KG1 (cell line): ENCODE measurements at regions not wholly inside any gene's neighbourhood (a gene's known extent, or its start where the extent isn't known, plus 50 kb on each side); places are given as distances from the start of the nearest gene placed in this dataset.

Experiments used
- DNase-seq: peaks from one replicate; lab custom pipeline; 2025; lab: John Stamatoyannopoulos, UW

DNA sequence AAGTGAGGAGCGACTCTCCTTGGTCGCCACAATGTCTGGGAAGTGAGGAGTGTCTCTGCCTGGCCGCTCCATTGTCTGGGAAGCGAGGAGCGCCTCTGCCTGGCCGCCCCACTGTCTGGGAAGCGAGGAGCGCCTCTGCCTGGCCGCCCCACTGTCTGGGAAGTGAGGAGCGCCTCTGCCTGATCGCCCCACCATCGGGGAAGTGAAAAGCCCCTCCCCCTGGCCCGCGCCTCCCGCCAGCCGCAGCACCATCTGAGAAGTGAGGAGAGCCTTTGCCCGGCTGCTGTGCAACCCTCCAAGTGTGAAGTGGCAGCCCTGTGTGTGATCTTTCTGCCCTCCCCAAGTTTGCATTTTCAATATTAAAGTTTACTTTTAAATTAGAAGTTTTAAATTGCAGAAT lies 95.0 kb upstream of the PPP2R5A start:
- no peak for DNase-seq

DNA sequence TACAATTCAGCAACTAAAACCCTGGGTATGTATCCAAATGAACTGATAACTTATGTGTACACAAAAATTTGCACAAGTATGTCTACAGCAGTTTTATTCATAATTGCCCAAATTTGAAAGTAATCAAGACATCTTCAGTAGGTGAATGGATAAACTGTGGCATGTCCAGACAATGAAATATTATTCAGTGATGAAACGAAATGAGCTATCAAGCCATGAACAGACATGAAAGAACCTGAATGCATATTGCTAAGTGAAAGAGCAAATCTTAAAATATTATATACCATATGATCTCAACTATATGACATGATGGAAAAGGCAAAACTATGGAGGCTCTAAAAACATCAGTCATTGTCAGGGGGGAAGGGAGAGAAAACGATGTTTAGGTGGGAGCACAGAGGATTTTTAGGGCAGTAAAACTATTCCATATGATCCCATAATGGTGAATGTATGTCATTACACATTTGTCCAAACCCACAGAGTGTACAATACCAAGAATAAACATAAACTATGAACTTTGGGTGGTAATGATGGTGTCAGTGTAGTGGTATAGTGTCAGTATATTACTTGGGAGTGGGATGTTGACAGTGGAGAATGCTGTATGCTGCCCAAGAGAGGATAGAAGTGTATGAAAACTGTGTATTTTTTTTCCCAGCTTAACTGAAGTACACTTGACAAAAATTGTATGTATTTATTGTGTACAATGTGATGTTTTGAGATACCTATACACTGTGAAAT lies 92.8 kb upstream of the PPP2R5A start:
- DNase-seq = no peak

- no peak for DNase-seq
Measured at GRCh38 chr1:212196355-212196754, 88.9 kb upstream of the PPP2R5A start.

DNA sequence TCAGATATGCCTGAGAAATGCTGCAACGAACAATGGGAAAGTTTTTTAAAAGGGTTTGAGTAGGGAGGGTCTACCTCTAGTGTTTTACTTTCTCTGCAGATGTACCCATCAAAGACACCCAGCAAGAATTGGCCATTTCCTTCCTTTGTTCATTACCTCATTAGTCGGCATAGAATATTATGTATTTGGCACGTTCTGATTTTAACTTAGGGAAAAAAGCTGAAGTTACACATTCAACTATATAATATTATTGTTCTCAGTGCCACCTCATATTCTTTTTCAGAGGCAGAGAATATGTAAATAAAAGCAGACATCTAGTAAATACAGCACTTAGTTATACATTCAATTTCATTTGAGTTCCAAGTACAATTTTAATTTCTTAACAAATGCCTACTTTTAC lies 83.7 kb upstream of the PPP2R5A start:
- DNase-seq = no peak

DNA sequence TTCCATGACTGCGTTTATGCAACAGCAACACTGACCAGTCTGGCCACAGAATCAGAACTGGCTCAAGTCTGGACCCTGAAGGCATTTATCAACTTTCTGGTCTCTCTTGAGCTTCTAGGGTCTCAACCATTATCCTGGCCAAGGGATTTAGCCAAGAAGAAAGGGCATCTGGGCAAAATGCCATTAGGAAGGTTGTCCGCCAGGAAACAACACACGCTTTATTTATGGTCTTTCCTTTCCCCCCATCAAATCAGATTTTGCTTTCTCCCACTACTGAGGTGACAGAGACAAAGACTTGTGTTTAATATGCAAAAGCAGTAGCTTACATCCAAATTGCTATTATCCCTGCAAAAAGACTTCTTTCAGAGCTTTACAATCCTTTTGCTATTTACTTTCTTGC lies 81.6 kb upstream of the PPP2R5A start:
- DNase-seq = no peak

GRCh38 chr1:212205006-212205405 lies 80.2 kb upstream of the PPP2R5A start:
- no peak for DNase-seq

DNA sequence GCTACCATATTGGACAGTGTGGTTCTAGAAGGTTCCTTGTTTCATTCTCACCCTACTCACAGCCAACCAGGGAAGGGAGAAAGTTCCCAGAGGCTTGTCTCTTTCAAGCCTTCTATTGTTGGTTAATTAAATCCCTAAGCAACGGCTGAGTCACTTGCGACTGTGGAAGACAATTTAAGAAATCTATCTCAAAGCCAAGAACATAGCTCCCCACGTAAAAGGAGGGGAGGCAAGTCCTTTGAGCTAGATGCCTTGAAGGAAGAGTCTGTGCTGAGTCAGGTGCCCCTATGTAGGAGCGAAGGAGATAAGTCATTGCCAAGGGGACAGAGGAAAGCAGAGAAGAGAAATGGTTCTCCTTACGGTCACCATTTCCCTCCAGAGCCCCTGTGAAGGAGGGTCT lies 79.4 kb upstream of the PPP2R5A start:
- DNase-seq = no peak

DNA sequence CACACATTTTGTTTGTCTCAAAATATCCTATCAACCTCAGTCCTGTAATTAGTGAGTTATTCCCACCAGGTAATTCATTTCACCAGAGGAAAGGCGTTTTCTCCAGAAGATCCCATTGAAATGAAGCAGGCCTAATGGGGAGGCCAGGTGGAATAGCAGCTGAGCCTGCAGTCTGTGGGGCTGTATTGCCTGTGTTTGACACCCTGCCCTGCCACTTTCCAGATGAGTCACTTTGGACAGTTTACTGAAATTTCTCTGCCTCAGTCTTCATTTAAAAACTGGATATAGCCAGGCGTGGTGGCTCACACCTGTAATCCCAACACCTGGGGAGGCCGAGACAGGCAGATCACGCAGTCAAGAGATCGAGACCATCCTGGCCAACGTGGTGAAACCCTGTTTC lies 78.1 kb upstream of the PPP2R5A start:
- DNase-seq = no peak

DNA sequence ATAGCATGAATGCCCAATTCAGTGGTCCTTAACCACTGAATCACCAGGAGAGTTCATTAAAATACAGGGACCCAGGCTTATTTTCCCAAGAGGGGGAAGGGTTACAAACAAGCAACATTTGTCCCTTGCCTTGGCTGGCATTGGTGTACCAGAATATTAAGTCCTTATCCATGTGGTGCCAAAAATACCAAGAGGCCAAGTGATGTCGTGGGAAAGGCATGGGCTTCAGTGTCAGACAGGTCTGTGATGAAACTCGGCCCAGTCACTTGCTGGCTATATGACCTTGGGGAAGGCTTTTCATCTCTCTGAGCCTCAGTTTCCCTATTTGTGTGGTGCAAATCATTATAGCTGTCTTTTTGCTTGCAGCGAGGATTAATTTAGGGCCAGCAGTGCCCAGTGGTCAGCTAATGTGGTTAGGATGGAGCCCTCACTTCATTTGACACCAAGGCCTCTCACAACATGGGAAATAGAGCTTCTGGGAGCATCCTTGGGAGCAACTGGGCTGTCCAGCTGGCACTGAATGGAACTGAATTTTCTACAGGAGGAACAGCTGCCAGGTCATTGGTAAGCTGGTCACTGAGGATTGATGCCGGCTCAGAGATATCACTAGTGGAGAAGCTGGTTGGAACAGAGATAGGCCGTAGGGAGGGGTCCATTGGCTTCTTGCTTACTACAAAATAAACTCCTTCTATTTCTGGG lies 77.2 kb upstream of the PPP2R5A start:
- no peak for DNase-seq

- no peak for DNase-seq
Measured at GRCh38 chr1:212208978-212209644, 76.1 kb upstream of the PPP2R5A start.

DNA sequence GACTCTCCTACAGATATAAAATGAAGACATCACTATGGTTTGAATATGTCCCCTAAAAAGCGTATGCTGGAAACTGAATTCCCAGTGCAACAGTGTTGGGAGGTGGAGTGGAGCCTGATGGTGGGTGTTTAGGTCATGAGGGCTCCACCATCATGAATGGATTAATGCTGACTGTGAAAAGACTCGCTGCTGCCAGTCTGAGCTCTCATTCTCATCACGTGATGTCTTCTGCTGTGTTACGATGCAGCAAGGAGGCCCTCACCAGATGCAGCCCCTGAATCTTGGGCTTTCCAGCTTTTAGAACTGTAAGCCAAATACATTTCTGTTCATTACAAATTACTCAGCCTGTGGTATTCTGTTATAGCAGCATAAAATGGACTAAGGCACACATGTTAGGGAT lies 73.8 kb upstream of the PPP2R5A start:
- no peak for DNase-seq

DNA sequence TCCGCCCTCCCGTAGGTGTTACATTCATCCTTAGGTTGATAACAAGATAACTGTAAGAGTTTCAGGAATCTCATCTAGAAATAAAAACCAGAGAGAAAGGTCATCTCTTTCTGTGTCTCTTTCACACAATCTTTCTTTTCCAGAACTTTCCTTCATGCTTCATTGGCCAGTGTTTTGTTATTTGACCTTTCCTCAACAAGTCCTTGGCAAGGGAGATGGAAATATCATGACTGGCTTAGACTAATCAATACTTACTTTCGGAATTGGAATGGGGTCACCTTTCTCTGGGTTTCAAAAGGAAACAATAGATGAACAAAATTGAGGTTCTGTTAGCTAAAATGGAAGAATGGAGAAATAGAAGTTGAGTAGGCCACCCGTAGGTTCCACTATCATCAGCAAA lies 72.9 kb upstream of the PPP2R5A start:
- no peak for DNase-seq

- no peak for DNase-seq
Measured at GRCh38 chr1:212212906-212213305, 72.3 kb upstream of the PPP2R5A start.

DNA sequence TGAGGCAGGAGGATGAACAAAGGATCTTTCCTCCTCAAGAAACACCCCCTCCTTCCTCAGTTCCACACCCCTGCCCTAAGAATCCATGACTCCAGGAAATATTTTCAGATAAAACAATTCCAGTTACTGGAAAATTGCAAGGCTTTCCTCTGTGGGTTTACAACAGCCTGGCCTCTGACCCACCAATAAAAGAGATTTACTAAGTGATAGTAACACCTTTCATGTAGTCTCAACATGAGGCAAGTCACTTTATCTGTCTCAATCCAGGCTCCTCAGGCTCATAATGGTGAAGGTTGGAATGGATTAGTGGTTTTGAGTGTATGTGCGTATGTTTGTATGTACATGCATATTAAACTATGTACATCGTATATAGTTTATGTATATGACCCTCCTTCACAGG lies 71.4 kb upstream of the PPP2R5A start:
- no peak for DNase-seq

DNA sequence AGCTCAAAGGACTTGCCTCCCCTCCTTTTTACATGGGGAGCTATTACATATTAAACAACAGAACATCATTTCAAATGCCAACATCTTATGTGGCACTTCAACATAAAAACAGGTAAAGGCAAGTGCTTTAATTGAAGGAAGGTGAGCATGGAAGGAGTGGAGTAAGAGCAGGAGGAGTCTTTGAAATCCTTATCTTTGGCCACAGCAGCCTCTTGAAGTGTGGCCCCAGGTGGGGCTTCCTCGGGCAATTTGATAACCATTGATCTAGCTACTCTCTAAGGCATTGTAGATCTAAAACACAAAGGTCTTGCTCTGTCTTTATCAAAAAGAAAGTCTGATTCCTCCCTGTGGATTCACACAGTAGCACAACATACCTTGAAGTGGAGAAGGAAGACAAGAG lies 70.9 kb upstream of the PPP2R5A start:
- DNase-seq = no peak

- no peak for DNase-seq
Measured at GRCh38 chr1:212215910-212216309, 69.3 kb upstream of the PPP2R5A start.

DNA sequence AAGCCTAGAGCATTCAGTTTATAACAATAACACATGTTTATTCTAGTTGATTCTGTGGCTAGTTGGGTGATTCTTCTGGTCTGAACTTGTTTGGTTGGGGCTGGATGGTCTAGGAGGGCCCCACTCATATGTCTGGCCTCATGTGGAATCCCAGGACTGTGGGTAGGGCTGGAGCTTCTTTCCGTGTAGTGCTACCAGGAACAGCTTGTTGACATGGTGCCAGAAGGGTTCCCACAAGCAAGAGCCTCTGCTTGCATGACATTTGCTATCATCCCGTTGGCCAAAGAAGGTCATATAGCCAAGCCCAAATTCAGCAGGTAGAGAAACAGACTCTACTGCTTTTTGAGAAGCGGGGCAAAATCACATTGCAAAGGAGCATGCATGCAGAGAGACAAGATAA lies 67.6 kb upstream of the PPP2R5A start:
- DNase-seq = no peak

- DNase-seq = no peak
Measured at GRCh38 chr1:212218065-212218464, 67.1 kb upstream of the PPP2R5A start.

DNA sequence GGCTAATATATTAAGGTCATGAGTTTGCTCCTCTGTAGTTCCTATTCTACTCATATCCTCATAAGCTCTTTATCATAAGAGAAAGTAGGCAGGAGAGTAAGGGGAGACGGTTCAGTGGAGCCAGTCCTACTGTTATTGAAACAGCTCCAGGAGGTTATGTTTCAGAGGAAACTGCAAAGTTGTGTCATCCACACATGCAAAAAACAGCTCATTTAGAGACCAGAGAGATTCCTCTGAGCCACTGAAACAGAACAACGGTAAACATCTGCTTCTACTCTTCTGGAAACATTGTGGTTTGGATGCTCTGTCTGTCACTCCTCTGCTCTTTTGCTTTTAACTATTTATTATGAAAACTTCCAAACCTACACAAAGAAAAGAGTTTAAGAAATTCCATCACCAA lies 66.3 kb upstream of the PPP2R5A start:
- no peak for DNase-seq

- DNase-seq = no peak
Measured at GRCh38 chr1:212219679-212220463, 65.3 kb upstream of the PPP2R5A start.

GRCh38 chr1:212221801-212222200 lies 63.4 kb upstream of the PPP2R5A start:
- DNase-seq = no peak

DNA sequence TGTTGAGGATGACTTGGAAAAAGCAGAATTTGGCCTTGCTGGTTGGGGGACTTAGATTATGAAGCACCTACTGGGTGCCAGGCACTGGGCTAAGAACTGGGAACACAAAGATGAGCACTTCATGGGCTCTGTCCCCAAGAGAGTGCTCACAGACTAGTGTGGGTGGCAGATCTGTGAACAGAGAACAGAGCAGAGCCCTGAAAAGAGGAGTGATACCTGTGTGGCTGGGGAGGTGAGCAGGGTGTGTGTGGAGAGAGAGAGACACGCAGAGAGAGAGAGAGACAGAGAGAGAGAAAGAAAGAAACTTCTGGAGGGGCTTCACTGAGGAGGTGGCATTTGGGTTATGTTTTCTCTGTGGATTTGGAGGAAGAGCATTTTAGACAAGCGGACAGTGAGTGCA lies 61.1 kb upstream of the PPP2R5A start:
- no peak for DNase-seq

GRCh38 chr1:212225416-212225815 lies 59.8 kb upstream of the PPP2R5A start:
- no peak for DNase-seq
